NCI-H1930 (cell line): ENCODE measurements at regions not wholly inside any gene's neighbourhood (a gene's known extent, or its start where the extent isn't known, plus 50 kb on each side); places are given as distances from the start of the nearest gene placed in this dataset.

Source experiments
- DNase-seq, 2 experiments: peaks; one replicate each; lab custom pipeline; 2025; lab: John Stamatoyannopoulos, UW

DNA sequence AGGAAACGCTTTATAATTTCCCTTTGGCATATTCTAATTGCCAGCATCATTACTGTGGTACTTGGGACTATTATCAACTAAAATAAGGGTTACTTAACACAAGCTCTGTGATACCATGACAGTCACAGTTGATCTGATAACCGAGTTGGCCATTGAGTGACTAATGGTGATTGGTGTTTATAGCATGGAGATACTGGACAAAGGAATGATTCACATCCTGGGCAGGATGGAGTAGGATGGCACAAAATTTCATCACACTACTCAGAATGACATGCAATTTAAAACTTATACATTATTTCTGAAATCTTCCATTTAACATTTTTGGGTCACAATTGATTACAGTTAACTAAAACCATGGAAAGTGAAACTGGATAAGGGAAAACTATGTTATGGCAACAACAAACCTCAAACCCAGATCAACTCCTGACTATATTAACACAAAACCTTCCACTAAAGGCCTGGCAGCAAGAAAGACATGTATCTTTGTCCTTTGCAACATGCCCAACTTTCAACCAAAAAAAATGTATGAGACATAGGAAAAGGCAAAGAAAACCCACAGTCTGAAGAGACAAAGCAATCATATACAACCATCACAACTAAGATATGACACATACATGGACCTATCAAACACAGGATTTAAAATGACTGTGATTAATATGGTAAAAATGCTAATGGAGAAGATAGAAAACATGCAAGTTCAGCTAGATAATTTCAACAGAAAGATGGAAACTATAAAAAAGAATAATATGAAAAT, 208.5 kb upstream of the NRP1 start:
- DNase-seq: no peak

DNA sequence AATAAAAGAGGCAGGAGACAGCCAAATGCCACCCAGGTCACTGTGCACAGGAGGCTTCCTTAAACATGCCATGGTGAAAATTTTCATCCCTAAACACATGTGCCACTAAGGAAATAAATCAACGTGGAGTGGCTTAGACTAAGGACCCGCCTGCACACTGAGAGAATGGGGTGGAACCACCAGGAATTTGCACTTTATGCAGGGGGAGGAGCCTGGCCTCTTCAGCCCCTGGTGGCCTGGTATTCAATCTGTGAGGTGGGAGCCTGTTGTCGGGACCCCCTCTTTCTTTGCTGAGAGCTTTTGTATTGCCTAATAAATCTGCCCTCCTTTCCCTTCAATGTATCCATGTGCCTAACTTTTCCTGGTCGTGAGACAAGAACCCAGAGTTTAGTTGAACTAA, 204.6 kb upstream of the NRP1 start:
- DNase-seq: no peak

DNA sequence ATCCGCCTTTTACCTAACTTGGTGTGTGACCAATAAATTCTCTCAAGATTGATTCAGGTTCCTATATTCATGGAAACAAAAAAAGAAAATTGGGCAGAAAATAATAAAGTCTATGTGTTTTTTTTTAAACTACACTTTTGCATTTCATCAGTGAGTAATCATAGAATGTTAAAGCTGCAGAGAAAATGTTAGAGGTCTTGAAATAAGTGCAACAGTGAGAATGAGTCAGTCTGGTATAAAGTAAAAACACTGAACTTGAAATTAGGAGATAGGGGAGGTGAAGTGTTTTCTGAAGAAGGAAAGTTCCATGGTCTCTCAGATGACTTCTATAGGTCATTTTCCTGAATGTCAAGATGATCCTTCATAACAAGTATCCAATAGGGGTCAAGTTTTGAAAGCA, 202.6 kb upstream of the NRP1 start:
- no peak for DNase-seq

DNA sequence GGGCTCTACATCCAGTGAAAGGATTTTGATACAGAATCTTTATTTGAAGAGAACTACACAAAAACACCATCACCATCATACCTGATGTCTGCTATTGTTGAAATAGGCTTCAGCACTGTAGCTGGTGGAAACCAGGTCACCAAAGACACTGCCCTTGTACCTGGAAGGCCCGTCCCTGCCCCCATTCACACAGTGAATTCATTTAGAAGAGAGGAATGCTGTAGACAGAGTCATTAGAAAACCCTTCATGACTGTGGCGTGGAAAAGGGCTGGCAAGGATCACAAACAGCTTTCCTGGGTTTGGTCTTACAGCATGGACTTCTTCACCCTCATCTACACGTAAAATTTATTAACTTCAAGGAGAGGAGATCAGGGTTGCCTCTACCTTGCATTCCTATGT, 202.0 kb upstream of the NRP1 start:
- no peak for DNase-seq

DNA sequence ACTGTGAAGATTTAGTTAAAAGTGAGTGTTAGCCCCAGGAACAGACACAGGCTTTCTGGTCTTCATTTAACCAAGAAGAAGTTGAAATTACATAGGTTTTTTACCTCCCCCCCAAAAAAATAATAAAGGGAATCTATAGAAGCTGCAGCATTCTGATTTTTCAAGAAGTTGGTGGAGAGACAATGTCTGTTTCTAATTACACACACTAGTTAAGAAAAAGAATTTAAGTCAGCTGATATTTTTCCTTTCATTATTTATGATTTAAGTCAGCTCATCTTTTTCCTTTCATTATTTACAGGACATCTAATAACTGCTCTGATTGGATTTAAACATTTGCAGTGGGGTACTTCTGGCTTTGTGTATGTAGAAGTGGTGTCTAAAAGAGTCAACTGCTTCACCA, 201.4 kb upstream of the NRP1 start:
- no peak for DNase-seq

DNA sequence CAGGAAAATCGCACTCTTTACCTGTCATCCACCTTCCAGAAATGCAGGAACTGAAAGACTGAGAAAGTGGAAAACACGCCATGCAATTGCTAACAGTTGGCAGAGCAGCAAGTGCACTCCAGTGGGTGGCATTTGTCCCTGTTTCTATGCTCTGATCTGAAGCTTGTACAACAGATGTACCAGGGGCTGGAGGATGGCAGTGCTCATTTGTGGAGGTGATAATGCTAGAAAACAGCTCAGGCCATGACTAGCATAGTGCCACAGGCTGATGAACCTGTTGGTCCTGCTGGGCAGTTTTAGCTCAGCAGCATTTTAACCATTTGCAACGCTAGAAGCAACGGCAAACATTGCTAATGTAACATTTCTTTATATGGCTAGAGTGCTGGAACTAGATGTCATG, 199.9 kb upstream of the NRP1 start:
- DNase-seq: no peak

DNA sequence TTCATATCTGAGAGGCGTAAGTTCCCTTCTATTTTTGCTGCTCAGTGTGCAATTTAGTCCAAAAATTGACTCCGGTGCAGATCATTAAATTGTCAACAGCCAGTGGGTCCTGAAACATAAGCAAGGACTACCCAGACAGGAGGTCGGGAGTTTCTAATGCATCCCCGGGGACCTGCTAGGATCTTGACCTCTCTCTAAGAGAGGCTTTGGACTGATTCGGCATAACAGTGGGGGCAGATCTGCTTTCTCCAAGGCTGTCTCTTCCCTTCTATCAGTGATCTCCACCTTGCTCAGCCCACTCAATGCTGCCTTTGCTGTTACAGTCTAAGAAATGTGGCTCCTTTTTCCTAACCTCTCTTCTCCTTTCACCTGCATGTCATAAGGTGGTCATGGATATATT, 199.1 kb upstream of the NRP1 start:
- DNase-seq: no peak

DNA sequence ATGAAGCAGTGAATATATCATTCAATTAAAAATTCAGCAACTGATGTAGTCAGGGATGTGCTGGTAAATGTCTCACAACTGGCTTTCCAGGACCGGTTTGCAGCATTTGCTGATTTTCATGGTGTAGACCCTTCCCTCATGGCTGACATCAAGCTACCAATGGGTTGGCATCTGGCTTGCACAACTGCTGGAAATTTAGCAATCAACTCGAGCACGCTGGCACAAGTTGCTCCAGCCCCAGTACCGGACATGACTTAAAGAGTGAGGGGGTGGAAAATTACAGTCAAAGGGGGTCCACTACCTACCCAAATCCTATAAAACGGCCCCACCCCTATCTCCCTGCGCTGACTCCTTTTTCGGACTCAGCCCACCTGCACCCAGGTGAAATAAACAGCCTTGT, 198.4 kb upstream of the NRP1 start:
- no peak for DNase-seq

DNA sequence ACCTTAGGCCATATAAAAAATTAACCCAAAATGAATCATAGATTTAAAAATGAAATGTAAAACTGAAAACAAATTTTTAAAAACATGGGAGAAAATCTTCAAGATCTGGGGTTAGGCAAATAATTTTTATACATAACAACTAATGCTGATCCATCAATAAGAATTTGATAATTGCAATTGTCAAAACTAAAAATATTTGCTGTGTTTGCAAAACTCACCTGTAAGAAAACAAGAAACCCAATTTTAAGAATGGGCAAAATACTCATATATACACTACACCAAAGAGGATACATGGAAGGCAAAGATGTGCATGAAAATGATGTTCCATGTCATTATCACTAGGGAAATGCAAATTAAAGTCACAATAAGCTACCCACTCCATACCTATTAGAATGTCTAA, 194.8 kb upstream of the NRP1 start:
- no peak for DNase-seq

DNA sequence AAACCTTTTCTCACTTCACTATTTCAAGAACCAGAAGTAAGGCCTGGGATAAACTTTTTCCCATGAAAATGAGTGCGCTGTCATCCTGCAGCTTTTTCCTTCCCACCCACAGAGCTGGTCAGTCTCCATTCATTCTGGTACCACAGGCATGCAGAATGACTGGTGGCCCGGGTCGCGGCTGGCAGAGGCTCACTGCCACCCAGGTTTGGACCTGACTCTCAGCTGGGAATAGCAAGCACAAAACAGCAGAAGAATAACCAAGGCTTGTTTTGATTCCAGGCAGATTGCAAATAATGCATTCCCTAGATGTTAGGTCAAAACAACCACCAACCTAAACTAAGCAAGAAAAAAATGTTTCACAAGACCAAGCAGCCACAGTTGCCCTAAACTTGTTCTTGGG, 190.5 kb upstream of the NRP1 start:
- no peak for DNase-seq

DNA sequence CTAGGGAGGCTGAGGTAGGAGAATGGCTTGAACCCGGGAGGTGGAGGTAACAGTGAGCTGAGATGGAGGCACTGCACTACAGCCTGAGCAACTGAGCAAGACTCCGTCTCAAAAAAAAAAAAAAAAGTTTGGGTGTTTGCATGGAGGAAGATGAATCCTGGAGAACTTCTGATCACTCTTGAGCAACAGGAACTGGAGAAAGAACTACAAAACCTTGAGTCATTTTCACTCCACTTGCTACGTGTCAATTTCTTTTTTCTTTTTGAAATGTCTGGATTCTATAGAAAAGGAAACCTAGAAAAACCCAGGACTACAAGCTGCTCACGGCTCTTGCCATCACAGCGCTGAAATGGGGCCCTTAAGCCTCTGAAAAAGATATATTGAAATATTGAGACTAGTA, 189.6 kb upstream of the NRP1 start:
- DNase-seq: no peak

DNA sequence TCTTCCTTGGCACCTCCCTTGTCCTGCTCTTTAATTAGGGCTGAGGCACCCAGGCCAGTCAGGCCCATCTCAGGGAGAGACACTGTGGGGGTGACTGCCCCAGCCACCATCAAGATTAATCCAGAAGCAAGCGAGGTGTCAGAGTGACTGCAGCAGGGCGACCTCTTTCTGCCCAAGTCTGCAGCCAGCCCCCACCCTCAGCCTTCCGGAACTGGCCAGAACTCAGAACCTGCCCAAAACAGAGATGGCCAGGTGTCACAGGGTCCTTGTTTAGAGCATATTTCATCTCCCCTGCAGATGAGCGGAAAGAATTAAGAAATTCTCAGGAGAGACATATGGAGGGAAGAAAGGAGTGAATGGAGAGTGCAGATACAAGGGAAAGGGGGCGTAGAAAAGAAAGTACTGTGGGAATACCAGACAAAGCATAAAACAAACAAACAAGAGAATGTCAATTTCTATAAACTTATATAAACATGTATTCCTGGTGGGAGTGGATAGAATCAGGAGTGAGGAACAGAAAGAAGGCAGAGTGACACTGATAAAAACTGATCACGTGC, 188.8 kb upstream of the NRP1 start:
- no peak for DNase-seq

DNA sequence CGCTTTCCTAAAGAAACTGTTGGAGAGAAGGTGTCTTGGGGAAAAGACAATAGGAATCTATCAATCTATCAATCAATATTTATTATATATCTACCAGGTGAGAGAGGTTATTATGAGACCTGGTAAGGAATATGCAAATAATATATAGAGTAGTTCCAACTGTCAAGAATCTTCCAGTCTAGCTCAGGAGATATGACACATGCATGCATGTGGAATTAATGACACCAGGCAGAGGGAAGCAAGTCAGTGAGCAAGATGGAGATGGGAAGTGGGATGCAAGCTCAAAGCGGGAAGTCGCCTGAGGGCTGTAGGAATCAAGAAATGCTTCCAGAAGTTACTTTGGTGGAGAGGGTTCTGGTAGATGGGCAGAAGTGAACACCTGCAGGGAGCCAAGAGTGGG, 187.4 kb upstream of the NRP1 start:
- DNase-seq: no peak

DNA sequence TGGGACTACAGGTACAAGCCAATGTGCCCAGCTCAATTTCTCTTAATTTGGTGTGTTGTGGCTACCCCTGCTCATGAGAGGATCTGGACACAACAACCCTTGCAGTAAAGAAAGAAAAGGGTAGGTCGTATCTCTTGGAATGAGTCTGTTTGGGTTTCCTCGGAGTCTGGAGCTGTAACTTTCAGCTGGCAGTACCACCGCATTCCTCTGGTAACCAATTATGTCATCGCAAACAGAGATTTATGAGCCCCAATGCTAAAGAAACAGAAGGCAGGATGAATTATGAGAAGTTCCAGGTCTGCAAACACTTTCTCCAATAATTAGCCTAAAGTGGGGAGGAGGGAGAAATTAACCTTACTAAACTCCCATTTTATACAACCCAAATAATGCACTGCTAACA, 186.6 kb upstream of the NRP1 start:
- no peak for DNase-seq

DNA sequence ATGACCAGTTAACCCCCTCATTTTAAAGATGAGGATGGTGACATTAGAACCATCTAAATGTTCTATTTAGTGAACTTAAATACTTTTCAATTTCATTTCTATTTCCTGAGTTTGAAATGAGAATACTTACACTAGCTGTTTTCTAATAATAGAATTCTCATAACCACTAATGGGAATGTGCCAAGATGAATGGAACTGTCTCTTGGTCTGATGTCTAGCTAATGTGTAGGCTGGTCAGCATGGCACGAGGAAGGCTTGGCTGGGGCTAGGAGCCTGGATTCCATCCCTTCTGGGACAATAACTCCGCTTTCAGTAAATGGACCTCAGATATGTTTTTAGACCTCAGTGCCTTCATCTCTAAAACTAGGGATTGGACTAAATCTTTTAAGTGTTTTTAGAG, 185.8 kb upstream of the NRP1 start:
- no peak for DNase-seq

DNA sequence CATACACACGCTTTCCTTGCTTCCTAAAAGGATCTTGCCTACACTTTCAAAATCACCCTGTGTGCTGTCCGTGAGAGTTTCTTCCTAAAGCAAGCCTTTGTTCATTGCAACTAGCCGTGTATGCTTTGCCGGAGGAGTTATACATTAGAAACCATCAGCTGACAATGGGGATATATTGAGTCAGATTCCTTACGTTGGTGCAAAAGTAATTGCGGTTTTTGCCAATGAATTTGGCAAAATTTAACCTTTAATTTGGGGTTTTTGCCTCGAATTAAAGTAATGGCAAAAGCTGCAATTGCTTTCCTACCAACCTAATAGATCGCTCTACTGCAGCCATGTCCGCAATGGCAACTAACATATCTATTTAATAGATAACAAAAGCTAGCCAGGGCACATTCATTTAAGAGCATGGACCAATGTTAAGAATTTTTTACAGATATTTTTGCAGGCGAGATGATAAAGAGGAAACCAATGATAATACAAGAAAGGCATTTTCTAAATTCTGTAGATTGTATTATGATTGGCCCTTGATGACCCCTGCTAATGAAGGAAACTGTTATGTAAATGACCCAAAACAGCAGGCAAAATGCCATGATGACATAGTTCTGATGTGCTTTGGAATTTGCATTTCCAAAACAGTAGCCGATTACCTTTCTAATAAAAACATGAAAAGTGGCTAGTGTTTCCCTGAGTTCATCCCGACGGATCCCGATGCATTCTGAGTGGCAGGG, 184.8 kb upstream of the NRP1 start:
- DNase-seq: no peak

DNA sequence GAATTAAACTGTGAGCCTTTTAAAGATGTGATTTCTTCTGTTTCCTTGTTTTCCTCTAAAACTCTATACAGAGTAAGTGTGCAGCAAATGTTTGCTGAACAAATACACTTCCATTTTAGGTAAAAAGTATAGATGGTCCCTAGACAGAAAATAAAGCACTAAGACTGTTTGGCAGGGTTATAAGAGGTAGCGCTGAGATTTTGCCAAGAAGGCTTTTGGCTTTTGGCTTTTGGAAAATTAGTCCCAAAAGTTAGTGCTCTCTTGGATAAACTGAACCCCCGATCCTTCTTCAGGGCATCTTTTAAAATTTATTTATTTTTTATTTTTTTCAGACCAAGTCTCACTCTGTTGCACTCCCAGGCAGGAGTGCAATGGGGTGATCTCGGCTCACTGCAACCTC, 175.7 kb upstream of the NRP1 start:
- no peak for DNase-seq

DNA sequence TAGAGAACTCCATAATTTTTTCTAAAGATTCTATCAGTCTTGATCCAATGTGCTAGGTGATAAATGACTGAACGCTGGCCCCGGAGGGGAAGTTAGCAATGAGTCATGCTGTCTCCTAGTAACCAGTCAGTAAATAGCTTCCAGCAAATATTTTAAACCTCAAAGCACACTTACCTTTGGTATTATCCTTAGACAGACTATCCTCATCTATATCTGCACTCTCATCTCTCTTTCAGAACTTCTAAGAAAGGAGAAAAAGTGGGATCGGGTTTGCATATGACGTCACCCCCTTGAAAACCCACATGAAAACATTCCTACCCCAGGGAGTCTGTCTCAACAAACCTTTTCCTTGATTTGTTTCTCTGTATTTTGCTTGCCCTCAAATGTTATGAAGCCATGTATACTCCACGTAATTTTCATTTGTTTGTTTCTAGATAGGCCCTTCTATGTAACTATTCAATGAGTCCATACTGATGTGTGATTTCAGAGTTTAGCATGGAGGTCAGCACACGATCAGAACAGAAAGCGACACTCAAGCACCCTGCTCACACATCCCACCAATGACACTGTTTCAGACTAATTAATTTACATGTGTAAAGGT, 174.9 kb upstream of the NRP1 start:
- DNase-seq: no peak

DNA sequence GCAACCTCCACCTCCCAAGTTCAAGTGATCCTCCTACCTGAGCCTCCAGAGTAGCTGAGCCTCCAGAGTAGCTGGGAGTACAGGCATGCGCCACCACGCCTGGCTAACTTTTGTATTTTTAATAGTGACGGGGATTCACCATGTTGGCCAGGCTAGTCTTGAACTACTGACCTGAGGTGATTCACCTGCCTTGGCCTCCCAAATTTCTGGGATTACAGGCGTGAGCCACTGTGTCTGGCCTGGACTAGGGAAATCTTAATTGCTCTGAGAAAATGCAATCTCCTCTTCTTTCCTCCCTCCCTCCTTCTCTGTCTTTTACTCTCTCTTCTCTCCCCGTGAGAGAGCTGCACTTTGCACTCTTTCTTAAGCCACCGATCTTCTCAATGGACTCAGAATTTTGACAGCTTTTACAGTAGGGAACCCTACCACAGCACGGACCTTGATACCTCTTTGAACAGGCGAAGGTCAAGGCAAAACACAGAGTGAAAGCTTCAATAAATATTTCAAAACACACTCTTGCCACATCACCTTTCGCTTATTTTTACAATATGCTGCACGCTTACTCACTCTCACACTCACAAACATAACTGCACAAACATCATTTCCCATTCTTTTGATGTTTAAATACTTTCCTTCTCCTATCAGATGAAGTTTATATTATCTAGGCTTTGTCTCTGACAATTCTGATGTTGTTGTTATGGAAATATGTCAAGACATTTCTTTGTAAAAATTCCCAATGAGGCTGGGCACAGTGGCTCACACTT, 173.4 kb upstream of the NRP1 start:
- no peak for DNase-seq

DNA sequence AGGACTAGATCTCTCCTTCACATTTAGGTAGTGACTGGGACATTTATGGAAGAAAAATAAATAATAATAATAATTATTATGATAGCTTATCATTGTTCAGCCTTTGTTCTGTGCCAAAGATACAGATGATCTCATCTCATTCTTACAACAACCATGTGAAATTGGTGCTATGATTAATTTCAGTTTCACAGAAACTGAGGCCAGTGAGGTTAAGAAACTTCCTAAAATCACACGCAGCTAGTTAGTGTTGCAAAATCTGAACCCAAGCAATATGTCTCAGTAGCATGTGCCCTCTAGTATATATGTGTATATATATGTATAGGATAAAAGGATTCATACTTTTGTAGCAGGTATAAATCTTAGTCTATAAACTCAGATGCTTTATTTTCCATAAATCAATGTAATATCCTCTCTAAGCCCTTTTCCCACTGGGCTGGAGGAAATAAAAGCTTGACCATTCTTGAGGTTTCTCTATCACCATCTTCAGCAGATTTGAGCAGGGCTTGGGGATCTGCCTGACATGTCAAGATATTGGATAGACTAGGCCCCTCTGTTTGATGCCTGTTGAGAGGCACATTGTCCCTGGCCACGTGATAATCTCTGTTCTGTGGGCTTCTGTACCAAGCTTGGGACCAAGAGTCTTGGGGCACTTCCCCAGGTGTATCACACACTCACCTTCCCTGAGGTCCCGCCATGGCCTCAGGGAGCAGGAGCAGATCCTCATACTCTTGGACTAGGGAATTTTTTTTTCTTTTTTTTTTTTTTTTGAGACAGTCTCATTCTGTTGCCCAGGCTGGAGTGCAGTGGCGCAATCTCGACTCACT, 172.6 kb upstream of the NRP1 start:
- no peak for DNase-seq

DNA sequence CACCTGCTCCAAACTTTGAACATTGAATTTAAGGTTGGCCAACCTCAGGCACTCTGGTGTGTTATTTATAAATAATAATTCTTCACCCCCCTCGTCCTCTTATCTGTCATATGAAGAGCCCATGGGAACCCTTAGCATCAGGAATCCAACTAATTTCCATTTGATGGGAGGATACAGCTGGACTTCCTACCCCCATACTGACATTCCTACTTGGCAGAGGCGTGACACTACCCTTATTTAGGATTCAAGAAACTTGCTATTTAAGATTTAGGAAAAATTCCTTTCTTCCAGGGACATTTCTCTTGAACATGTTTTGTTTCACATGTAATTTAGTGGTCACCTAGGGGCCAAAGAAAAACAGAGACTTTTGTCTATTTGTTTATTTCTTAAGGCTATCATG, 171.9 kb upstream of the NRP1 start:
- no peak for DNase-seq

DNA sequence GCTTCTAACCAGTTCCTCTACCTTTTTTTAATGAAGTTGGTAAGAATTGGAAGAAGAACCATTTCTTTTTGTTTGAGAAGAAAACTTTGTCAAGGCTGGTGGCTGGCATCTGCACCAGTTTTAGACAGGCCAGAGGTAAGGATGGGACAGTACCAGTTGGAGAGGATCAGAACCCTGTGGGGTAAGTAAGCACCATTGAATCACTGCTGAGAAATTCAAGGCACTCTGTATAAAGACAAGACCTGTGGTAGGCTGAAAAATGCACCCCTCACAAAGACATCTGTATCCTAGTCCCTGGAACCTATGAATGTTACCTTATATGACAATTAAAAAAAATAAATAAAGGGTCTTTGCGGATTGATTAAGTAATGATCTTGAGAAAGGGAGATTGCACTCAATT, 166.7 kb upstream of the NRP1 start:
- no peak for DNase-seq
